GM04504 (cell line): ENCODE measurements at regions not wholly inside any gene's neighbourhood (a gene's known extent, or its start where the extent isn't known, plus 50 kb on each side); places are given as distances from the start of the nearest gene placed in this dataset.
"Not testable (repeated sequence)": the region's sequence is repeated elsewhere in the genome, so short reads cannot be mapped to it uniquely, and the experiment has no call there.

Experiments used
- DNase-seq: peaks from one replicate; pipeline ENCODE4 v3.0.0-alpha.2; 2012; ENCODE audit warnings: low read depth

DNA sequence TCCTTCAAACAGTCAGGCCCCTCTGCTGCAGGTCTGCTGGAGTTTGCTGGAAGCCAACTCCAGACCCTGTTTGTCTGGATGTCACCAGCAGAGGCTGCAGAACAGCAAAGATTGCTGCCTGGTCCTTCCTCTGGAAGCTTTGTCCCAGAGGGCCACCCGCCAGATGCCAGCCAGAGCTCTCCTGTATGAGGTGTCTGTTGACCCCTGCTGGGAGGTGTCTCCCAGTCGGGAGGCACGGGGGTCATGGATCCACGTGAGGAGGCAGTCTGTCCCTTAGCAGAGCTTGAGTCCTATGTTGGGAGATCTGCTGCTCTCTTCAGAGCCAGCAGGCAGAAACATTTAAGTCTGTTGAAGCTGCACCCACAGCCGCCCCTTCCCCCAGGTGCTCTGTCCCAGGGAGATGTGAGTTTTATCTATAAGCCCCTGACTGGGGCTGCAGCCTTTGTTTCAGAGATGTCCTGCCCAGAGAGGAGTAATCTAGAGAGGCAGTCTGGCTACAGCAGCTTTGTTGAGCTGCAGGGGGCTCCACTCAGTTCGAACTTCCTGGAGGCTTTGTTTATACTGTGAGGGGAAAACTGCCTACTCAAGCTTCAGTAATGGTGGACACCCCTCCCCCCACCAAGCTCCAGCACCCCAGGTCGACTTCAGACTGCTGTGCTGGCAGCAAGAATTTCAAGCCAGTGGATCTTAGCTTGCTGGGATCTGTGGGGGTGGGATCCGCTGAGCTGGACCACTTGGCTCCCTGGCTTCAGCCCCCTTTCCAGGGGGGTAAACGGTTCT is 72.1 kb downstream of the OGFRL1 start:
- DNase-seq: not testable (repeated sequence)

DNA sequence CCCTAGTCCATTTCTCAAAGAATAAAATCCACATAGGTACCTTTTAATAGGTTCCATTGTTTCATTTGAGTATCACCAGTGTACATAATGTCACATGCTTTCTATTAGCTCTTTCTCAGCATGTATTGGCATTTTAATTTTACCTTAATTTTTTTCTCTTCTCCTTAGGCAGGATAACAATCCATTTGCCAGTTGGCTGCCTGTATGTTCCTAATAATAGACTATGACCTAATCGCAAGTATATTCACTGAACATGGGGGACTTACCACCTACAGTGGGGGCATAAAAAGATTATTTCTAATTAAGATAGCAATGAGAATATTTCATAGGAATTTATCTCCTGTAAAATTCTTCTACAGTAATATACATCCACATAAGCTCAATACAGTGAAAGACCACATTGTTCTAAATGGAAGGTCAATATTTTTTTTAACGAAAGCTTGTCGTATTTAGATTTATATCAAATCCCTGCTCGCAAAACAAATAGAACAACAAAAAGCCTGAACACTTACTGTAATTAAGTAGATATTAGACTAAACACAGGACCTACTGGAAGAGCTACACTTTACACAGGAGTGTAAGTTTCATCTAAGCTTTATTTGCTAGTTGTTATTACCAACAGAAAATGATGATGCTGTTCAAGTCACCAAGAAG is 76.4 kb downstream of the OGFRL1 start:
- DNase-seq: no peak

DNA sequence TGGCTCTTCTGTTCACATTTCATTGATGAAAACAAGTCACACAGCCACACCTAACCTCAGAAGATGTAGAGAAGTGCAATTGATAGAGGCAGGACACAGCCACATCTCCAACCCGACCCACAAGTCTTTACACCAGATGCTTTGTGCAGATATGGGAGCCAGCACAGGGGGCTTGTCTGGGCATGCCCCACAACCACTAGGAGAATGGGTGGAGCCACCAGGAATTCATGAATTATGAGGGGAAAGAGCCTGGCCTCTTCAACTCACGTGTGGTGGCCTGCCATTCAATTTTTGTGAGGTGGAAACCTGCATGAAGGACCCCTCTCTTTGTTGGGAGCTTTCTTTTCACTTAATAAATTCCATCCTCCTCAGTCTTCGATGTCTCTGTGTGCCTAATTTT is 79.1 kb downstream of the OGFRL1 start:
- no peak for DNase-seq

DNA sequence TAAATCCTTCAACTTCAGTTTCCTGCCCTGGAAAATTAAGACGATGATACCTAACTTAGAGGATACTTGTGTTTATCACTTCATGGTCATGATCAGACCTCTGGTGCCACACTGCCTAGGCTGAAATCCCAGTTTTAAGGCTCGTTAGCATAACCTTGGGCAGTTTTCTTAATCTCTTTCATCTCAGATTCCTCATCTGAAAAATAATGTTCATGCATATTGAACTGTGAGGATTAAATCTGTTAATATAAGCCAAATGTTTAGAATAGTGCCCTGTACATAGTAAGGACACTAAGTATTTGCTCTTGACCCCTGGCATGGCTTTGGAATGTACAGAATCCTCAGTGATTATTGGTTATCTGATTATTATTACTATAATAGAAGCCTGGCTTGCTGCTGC is 79.7 kb downstream of the OGFRL1 start:
- no peak for DNase-seq

DNA sequence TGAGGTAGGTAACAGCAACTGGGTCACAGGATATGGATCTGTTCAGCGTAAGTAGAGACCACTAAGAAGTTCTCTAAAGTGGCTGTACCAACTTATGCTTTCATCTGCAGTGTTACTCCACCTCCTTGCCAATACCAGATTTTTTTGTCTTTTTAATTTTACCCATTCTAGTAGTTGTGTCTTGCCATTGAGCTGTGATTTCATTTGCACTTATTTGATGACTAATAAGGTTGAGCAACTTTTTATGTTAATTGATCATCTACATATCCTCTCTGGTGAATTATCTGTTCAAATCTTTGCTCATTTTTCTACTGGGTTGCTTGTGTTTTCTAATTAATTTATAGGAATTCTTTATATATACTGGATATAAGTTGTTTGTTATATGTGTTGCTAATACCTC is 82.9 kb downstream of the OGFRL1 start:
- no peak for DNase-seq

DNA sequence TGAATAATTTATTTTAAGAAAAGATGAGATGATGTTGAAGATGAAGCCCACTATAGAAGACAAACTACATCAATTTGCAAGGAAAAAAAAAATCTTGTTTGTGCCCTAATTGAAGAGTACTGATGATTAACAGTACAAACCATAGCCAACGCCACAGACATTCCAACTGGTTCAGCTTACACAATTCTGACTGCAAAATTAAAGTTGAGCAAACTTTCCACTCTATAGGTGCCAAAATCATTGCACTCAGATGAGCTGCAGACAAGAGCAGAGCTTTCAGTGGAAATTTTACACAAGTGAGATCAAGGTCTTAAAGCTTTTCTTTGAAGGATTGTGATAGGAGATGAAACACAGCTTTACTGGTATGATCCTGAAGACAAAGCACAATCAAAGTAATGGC is 85.3 kb downstream of the OGFRL1 start:
- no peak for DNase-seq

DNA sequence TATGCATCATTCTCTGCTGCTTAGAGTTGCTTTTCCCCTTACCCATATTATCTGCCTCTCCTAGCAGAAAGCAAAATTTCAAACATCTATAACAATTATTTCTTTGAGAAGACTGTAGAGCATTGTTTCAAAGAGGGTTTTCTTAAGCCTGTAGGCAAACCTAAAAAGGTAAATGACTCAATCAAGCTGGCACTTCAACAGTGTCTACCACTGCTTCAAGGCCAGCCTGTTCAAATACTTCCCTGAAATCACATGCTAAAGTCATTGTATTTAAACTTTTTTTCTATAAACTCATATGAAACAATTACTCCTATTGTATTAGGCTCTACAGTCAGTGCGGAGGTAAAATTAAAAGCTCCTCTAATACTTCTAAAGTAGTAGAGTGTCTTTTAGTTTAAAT is 87.1 kb downstream of the OGFRL1 start:
- no peak for DNase-seq

DNA sequence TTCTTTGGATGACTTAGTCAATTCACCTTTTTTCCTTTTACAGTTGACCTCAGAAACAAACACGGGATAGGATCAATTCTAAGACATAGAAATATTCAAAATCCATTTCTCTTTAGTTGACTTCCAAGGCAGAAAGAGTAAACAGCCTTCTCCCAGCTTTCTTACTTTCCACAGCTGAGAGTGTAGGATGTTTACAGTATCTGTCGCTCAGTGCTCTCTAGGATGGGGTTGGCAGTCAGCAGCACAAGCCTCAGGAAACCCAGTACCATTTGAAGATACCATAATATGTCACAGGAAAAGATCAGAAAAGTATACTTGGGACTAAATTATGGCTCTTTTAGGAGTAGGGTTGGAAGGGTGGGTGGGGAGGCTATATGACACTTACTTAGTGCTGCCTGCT is 88.2 kb downstream of the OGFRL1 start:
- DNase-seq: no peak

DNA sequence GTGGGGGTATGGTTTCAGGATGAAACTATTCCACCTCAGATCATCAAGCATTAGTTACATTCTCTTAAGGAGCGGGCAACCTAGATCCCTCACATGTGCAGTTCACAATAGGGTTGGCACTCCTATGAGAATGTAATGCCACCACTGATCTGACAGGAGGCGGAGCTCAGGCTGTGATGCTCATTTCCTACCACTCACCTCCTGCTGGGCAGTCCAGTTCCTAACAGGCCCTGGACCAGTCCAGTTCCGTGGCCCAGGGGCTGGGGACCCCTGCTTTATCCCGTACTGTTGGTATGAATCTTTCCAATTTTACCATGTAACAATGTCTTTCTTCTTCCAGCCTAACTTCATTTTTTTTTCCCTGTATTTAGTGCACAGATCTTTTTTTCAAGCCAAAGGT is 94.9 kb downstream of the OGFRL1 start:
- DNase-seq: no peak

DNA sequence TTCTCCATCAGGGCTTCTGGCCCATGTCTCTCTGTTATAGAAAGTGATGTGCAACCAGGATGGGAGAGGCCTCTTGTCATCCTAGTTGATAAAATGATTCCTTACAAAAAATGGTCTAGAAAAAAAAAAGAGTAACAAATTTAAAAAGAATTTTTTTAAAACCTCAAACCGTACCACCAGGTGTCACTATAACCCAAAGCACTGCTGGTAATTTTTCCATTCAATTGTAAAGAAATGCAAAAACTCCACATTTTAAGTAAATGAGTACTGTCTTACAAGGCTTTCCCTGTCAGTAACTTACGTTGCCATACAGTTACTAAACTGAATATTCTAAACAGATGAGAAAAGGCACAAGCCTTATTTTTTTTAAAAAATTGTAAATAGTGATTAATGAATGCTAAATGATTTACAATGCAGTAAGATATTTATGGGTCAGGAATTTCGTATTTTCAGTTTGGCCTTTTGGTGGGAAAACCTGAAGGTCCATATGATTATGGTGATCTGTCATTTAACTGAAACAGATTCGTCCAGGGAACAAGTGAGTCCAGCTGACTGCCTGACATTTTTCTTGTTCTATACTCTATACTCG is 95.4 kb downstream of the OGFRL1 start:
- no peak for DNase-seq

DNA sequence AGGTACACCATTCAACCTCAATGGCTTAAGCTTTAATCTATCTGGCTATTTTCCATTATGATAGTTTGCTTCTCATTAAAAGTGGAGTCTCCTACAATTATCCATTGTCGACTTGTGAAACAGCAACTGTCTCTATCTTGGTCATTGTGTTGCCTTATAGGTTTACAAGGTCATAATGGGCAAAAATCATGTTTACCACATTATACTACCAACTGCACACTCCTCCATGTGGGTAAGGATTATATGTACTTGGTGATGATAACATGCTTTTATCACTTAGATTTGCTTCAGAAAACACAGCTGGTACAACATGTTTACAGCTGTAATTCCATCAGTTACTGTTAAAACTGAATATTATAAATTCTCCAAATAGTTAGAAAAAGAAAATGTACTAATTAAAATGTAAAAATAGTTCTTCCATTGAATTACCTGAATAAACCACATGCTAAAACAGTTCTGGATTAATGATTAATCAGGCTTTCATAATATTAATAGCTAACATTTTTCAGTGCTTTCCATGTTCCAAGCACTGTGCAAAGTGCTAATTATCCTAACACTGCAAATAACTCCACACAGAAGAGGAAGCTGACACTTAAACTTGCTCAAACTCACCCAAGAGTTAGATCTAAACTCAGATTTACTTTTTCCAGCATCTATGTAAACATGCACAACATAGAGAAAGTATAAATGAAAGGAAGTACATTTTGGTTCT is 96.7 kb downstream of the OGFRL1 start:
- DNase-seq: no peak

DNA sequence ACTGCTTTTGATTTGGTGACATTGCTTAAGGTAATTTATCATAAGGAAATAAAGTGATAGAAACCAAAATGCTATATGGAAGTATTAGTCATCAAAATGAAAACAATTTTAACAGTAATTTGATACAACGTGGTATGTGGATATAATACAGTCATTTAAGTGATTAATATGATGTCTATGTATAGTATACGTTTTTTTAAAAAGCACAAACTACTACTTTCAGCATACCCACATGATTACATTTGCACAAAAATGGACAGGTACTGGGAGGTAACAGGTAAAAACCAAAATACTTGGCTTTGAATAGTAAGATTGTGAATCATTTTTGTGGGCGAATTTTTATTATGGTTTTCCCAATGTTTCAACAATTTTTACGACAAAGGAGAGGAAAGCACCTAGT is 97.6 kb downstream of the OGFRL1 start:
- no peak for DNase-seq

DNA sequence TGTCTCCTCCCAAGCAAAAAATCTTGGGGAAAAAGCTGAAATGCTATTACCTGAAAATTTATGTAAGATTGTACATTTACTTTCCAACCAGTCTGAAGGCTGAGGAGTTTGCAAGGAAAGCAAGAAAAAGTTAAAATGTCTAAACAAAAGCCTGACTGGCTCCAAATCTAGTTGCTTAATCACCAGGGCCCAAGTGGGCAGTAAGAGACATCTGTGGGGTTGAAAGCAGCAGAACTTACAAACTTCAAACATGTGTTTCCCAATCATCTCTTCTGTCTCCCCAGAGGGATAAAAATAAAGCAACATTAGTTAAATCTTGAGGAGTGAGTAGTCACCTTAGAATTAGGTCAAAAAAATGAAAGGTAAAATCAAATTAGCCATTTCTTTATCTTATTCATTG is 98.6 kb downstream of the OGFRL1 start:
- no peak for DNase-seq

DNA sequence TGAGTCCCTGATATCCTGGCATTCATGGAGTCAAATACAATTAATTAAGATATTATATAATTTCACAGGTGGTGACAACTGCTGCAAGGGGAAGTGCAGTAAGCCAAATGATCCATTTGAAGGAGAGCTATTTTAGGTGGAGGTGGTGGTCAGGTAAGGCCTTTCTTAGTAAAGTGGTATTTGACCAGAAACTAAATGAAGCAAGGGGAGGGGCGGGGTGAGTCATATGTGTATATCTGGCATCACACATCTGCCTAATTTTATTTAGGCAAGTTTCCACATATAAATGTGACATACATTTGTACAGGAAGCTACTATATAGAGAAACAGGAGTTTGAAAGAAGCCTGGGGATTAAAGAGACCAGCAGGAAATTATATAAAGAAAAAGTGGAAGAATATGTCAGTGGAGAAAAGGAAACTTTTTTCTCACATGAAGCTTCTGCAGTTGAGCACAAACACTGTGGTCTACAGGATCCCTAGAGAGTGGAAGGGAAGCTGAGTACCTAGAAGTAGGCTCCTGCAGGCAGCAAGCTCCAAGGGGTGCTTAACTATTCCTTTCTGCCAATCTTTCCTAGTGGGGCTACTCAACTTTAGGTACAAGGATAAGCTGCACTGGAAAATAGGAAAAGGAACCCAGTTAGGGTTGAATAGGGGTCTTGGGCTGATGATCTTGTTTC is 99.6 kb downstream of the OGFRL1 start:
- DNase-seq: no peak

DNA sequence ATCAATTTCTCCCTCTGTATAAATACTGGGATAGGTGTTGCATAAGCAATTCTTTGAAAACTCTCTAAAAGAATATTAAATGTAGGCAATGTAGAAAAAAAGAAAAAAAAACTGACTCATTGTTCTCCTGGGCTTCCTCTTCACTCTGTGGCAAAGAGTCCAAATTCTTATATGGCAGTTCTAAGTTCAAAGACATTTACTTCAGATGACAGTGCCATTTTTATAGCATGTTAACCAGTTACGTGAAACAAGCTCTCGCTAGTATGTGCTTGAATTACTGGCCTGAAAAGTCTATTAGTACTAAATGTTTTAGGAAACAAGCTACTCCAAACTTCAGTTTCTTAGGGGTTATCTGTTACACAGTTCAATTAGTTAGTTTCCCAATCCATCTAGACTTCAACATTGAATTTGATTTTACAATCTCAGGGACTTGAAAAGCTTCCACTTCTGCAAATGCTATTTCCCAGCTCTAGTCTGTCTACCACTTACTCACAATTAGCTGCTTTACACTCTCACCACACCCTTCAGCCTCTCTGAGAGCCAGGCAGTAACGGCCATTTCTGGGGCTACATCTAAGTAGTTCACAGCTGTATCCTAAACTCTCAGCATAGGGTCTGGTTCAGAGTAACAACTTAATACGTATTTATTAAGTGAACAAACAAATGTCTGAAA is 100.4 kb downstream of the OGFRL1 start:
- no peak for DNase-seq

DNA sequence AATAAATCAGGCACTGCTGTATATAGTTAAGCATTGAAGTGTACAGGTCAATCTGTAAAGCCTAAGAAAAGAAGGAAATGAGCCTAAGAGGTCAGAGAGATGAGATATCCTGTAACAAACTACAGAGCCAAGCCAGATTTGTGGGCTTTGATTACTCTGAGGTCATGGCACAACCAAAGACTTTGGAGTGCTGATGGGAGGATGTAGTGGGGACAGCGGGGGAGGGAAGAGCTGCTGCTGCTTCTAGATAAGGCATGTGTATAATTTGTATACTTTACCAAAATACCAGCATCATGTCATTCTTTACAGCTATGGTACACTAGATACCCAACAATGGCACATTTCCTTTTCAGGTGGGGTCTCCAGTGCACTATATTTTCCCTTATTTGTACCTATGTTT is 102.5 kb downstream of the OGFRL1 start:
- DNase-seq: no peak

DNA sequence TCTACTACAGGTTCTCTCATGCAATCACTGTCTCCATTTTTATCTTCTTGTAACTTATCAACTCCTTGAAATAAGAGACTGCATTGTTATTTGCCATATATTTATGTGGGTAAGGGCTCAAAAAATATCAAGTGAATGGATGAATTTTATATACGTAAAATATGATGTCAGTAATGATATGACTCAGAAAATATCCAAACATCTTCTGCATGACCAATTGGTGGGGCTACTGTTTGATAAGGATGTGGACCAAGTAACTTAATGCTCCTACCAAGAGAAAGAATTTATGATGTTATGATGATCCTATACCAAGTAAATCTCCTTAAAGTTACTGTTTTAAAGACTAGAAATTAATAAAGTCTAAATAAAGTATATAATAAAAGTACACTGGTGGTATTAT is 103.7 kb downstream of the OGFRL1 start:
- DNase-seq: no peak

DNA sequence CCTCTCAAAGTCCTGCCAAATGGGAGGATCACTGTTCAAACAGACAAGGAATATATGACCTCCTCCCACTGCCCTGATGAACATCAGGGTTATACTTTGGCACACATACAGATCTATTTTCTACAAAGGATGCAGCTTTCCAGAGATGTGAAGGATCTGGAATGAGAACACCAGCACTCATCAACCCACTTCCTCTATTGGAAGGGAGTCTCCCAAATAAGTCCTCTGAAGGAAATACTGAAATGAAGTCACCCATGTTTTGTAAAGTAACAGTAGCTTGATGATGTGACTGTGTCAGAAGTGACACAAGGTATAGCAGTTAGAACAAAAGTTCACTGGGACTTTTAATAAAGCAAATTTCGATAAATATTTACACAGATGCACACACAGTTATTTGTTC is 104.9 kb downstream of the OGFRL1 start:
- no peak for DNase-seq

DNA sequence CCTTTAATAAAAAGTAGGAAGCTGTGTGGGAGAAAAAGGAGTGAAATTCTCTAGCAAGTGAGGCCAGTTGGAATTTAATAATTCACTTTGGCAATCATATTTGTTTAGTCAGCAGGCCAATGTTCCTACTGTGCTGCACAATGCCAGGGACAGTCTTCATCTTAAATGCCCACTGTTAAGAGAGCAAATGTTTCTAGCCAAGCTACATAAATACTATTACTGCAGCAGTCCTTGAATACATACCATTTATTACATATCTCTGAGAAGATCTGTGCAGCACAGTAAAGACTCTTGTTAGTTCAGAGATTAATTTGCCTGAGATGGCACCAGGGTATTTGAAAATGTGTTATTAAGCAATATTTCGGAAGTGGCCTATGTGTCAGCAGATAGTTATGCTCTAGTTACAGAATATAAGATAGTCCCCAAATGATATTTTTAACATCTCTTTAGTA is 105.4 kb downstream of the OGFRL1 start:
- DNase-seq: no peak

DNA sequence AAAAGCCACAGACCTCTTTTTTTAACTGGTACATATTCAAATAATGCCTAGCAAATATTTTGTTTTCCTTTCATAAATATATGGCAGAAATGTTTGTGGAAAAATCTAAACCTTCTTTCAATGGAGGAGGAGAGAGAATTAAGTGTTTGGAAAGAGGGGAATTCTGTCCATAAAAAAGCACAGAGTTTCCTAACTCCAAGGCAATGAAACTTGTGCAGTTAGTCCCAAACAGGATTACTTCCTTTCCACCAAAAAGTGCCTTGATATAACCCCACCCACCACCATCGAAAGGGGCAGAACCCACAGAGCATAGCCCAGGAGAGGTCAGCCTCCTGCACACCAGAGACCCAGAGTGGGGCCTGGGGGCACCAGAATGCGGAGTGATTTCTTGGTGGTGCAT is 106.3 kb downstream of the OGFRL1 start:
- DNase-seq: no peak

DNA sequence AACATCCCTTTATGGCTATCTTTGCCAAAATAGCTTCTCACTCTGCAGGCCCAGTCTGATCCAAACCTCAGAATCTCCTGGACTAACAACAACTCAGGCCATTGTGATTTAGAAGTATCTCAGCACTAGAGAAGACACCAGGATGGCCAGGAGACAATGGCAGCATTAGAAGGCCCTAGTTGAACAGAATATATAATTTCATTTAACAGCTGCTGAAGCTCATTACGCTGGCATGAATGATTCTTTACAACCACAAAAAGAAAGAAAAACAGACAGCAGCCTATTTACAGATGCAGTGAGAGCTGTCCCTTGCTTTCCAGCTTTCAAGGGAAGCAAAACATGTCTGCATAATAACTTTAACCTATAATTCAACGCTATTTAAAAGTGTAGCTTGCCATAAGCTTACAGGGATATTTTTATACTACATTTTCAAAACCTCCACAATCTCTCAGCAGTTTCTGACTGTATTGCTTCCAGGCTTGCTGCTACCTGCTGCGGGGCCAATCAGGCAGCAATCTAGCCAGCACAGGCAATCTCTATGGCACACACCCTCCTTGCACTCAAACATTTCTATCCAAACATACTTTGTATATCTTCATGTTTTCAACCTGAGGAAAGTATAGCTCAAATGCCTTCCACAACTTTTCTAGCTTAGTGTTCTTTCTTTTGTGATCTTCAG is 107.3 kb downstream of the OGFRL1 start:
- no peak for DNase-seq
